Stimulated activated CD4-positive, alpha-beta T cell treated with anti-CD3 and anti-CD28 coated beads, Interleukin-2, amount 100 ng/mL, for 4 hours (primary cell): ENCODE measurements at regions not wholly inside any gene's neighbourhood (a gene's known extent, or its start where the extent isn't known, plus 50 kb on each side); places are given as distances from the start of the nearest gene placed in this dataset.
A peak's percentile ranks its signal among the peaks of the same experiment; 100 is the strongest.

ENCODE experiments used
- DNase-seq: peaks from one replicate; pipeline ENCODE4 v3.0.0-alpha.2; 2020; ENCODE audit warnings: low read depth

DNA sequence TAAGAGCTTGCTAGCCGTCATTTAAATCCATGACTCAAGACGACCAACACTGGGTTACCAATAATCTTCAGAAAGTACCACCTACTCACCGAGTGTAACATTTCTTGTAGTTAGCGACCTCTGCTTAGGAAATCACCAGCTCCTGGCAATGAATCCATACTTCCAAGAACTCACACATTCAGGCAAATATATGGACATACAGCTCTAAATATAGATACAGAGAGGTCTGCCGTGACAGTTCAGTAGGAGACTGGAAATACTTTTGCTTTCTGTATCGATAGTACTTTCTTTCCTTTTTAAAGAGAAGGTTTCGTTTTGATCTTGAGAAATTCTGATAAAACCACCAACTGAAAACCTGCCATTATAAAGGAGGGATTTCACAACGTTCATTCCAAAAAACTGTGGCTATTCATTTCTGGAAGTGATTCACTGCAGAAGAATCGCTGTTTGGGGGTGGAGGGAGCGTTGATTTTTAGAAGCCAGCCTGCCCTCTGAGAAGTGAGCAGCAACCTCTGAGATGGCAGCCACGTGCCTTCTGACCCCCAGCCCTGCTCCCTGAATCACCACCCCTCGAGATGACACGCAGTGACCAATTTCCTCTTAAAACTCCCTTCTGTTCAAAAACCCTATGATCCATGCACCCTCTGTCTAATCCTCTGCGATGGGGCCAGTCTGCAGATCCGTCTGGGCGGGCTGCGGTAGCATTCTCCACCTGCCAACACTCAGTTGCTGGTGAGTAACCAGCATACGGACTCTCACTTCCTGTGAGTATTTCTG is 179.0 kb upstream of the KLF14 start:
- peak; percentile 75 for DNase-seq

GRCh38 chr7:130913639-130914553 is 179.9 kb upstream of the KLF14 start:
- no peak for DNase-seq

DNA sequence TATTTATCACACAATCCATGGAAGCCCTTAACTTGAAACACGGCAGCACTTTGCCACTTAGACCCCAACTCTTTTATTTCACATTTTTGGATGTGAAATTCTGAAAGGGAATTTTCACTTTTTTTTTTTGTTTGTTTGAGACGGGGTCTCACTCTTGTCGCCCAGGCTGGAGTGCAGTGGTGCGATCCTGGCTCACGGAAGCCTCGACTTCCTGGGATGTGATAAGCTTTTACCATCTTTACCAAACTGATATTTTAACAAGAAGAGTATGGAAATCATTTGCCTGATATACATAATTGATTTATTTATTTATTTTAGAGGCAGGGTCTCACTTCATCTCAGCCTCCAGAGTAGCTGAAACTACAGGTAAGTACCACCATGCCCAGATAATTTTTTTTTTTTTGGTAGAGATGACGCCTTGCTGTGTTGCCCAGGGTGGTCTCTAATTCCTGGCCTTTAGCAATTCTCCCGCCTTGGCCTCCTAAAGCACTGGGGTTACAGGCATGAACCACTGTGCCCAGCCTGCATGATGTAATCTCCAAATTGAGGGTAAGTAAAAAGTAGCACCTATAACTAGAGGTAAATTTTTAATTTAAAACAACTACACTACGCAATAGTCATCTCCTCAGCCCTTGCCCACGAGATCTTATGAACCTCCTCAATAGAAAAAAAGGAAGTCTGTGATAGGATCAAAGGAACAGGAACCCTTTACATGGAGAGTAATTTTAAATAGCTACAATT is 180.7 kb upstream of the KLF14 start:
- no peak for DNase-seq

GRCh38 chr7:130917669-130918128 is 183.7 kb upstream of the KLF14 start:
- DNase-seq, result no peak

GRCh38 chr7:130918129-130919052 is 184.4 kb upstream of the KLF14 start:
- no peak for DNase-seq

- no peak for DNase-seq
Measured at GRCh38 chr7:130919316-130920103, 185.5 kb upstream of the KLF14 start.

DNA sequence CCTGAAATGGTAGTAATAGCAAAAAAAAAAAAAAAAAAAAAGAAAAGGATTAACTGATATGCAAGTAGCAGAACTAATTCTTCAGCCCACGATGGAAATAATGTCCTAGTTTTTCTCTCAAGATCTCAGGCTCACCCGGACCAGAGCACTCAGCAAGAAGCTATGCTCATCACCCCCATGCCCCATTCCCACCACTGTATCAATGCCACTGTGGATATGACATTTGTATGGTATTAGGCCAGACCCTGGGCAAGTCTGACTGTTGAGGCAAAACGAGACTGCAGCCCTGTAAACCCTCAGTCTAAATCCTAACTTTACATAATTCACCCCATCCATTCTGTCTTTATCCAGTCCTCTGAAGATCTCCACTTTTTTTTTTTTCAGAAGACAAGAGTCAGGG is 186.1 kb upstream of the KLF14 start:
- no peak for DNase-seq

- no peak for DNase-seq
Measured at GRCh38 chr7:130921391-130922180, 187.6 kb upstream of the KLF14 start.

- DNase-seq, result no peak
Measured at GRCh38 chr7:130922206-130923112, 188.5 kb upstream of the KLF14 start.

- DNase-seq, result no peak
Measured at GRCh38 chr7:130923365-130923764, 189.4 kb upstream of the KLF14 start.

DNA sequence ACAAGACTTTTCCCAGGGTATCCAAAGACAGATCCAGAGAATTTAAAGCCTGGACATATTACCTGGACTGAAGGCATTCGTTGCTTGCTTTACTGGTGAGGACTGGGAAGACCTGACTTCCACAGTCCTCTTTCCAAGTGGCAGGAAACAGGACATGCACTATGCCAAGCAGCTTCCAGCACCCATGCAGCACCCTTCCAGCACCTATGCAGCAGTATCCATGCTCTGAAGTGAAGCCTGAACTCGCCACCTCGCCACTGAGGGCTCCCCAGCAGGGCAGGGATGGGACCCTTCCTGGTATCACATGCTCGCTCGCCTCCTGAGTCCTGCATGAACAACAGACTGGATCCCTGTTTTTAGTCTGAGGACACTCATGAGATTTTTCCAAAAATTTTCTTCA is 189.9 kb upstream of the KLF14 start:
- DNase-seq, result no peak

- no peak for DNase-seq
Measured at GRCh38 chr7:130925136-130925794, 191.3 kb upstream of the KLF14 start.

DNA sequence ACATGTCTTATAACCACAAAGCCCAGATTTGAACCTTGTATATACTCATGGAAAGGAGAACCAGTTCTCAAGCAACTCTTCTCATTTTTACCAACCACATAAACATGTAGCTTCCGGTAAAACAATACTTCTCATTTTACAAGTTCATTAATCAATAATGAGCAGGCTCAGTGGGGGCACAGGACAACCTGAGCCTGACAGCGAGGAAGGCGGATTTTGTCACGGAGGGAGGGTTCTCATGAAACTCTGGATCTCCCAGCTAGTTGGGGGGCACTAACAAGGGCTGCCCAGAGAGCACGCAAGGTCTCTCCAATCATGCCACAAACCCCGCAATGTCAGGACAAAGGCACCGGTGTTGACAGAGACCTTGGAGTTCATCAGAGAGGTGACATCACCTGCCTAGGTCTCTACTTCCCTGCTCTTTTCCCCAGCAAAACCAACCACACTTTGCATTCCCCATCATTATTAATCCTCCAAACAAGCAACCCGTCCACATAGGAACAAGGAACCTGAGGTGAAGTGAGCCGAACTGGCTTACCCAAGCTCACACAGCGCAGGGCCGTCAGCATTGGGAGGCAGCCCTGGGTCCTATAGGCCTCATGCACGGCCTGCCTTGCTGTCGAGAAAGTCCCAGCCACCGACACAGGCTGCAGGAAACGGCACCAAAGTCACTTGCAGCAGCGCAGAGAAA is 192.1 kb upstream of the KLF14 start:
- no peak for DNase-seq

- no peak for DNase-seq
Measured at GRCh38 chr7:130927062-130927461, 193.1 kb upstream of the KLF14 start.

DNA sequence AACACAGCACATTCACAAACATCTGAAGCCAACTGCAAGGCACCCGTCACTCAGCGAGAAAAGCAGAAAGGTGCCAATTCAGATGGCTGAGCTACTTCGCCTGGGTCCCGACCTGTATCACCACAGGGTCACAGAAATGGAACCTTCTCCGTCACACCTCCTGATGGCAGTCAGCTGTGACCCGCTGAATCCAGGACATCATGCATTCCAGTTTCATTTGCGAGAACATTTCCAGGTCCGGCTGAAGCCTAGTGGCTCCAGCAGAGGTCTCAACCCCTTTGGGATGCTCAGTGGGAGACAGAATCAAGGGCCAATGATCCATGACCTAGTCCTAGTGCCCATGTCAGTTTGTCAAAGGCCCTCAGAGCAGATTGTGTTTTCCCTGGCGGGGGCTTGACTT is 193.6 kb upstream of the KLF14 start:
- no peak for DNase-seq

DNA sequence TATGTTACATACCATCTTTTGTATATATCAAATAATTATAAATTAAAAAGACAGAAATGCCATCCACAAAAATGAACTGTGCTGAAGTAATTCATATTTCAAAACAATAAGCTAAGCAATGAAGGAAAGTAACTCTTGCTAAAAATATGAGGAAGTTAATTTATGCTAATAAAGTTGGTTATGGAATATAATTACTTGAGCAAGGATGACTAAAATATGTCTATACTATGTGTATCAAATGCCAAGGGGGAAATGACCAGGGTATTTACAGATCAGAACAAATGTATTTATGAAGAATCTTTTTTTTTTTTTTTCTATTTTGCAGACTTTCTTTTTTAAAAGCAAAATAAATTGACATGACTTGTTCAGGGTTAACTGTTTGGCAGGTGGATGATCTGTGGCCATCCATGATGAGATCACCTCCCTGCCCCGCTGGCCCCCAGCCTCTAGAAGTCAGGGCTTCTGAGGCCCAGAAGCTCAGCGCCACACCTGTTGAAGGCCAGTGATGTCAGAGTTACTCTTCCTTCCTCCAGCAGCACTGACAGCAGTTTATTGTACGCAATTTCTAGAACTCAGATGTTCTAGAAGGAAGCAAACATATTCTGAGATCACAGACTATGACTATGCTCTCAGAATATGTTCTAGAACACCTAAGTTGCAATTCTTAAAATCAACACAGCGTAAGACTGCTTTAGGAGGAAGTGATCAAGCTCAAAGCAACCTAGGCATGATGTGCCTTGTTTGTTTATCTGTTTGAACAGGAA is 196.1 kb upstream of the KLF14 start:
- no peak for DNase-seq

DNA sequence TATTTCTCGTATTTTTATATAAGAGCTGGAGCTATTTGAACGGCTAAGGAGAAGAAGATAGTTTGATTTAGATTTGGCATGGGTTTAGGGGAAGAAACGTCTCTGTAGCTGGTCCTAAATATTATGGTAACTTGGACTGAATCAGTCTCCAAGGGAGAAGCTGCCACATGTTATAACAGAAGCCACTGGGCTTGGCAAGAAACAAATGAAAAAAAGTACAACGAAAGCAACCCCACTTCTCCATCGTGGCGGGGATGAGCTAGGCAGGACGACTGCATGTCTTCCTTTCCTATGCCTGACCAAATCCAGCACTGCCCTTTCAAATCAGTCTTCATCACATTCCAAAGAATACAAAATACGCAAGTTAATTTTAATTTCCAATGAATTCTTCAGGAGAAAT is 196.7 kb upstream of the KLF14 start:
- no peak for DNase-seq
